CD4-positive, alpha-beta T cell treated with Interleukin-12 subunit alpha and Interleukin-12 subunit beta, for 1 hour (primary cell): ENCODE measurements at regions not wholly inside any gene's neighbourhood (a gene's known extent, or its start where the extent isn't known, plus 50 kb on each side); places are given as distances from the start of the nearest gene placed in this dataset.

Source experiments
- DNase-seq: peaks from one replicate; pipeline ENCODE4 v3.0.0-alpha.2; 2020

DNA sequence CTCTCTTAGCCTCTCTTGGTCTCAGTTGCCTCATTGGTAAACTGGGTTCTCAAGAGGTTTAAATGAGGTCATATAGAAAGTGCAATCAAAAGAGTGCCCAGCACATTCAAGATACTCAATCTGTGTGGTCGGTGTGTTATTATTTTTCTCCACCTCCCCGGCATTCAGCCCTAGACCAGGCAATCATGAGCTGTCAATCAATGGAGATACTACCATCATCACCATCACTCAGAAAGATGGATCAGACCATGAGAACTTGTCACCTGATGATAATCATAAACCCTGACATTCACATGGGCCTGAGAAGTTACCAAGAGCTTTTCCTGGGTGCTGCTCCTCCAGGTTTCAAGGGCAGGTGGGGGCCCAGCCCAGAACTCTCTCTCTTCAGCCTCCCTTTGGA is 166.1 kb downstream of the MN1 start:
- DNase-seq: no peak

DNA sequence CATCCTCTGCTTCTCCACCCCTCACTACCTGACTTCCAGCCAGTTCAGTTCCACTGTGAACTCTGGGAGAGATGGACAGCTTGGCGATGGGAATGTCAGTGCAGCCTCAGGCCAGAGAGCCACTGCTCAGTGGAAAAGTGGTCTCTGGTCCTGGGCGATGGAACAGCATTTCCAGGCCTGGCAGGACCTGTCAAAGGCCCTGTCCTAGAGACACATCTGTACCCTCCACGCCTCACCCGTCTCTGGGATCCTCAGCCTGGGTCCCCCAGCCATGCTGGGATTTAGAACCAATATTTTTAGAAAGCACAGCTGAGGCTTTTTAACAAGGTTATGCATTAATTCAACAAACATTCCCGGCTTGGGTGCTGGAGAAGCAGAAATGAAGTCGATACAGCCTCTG is 165.7 kb downstream of the MN1 start:
- no peak for DNase-seq

DNA sequence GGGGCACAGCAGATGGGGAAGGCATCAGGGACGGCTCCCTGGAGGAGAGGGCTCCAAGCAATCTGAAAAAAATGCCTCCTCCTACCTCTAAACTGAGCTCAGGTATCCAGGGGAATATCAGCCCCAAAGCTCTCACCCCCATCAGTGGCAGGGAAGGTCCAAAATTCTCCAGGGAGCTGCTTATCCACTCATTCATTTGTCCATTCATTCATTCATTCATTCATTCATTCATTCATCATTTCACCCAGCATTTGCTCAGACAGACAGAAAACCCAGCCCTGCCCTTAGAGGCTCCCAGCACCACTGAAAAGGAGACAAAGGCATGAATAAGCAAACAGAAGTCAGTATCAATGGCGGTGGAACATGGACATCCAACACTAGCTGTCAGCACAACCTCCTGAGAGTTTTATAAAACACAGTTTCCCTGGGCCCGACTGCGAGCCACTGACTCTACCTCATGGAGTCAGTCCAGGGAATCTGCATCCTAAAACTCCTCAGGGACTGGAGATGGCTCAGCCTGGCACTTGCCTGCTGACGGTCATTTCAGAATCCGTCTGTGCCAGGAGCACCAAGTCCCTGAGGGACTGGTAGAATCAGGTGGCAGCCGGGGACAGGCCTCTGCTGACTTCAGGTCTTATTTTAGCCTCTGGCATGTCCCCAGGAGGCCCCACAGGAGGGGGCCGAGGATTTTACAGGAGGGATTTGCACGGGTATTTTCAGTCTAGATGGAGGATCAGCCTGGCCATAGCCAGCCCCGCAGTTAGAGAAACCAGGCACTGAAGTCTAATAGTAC is 164.6 kb downstream of the MN1 start:
- no peak for DNase-seq

DNA sequence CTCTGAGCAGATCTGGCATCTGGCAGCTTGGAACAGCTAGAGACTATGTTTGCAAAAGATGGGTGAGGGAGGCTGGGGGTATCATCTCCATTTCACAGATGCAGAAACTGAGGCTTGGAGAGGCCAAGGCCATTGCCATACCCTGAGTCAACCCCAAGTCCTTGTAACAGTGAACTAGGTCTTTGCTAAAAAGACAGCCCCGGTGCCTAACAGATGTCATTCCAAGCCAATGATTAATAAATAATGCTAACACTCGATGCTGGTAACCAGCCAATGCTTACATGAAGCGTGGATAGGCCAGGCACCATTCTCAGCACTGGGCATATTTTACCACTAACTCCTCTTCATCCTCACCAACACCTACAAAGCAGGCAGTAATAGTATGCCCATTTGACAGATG is 164.0 kb downstream of the MN1 start:
- DNase-seq: no peak

DNA sequence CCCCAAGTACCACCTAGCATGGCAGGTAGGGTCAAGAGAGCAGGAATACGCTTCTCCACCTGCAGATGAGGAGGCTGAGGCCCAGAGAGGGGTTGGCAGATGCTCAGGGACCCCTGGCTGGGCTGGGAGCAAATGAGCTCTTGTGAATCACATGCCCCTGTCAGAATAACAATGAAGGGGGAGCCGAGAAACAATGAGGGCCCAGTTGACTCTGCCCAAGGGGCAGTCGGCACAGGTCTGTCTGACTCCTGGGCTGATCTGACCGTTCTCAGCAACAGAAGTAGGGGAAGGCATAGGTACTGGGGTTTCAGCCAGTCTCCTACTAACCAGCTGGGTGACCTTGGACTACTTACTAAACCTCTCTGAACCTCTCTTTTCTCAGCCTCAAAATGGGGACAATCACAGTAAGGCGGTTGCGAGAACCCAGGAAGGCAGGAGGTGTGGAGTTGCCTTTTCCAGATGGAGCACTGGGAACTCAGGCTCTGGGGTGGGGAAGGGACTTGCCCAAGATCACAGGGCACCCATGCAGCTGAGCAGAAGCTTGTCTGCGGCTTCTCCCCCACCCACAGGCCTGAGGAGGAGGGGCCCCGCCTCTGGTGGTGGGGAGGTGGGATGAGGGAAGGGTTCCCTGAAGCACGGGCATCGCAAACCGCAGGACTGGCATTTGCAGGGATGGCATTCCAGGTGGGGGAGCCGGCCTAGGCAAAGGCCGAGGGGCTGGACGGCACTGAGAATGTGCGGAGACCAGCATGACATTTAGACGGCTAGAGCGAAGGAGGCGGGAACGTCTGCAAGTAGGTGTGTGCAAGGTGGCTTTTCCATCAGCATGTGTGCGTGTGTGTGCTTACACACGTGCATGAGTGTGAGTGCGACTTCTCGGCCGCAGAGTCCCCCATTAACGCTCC is 163.0 kb downstream of the MN1 start:
- no peak for DNase-seq

DNA sequence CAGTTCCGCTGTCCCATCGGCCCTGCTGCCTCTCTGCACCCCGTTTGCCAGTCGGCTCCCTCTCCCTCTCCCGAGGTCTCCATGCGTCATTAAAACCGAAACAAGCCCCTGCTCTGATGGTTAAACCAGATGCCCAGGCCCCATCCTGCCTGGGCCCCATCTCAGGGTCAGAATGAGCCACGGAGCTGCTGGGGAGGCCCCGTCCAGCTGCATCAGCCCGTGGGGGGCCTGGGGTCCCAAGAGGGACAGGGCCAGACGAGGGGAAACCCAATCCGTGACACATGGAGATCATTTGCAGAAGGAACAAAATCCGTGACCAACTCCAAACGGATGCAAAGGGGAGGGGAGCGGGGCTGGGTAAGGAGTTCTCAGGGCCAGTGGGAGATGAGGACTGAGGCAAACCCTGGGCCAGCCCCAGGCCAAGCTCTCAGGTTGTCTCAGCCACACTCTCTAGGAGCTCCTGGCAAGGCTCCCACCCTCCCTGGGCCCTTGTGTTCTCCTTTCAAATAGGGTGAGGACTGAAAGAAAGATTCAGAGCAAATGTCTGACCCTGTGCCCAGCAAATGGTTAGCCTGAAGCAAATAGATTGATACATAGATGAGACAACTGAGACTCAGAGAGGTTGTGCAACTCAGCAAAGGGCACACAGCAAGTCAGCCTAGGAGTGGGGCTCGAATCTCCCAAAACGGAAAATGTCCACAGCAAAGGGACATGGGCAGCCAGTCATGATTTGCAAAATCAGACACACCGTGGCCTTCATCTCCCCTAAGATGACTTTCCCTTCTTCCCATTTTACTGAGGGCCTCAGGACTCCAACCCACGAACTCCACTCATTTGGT is 162.1 kb downstream of the MN1 start:
- DNase-seq: no peak

DNA sequence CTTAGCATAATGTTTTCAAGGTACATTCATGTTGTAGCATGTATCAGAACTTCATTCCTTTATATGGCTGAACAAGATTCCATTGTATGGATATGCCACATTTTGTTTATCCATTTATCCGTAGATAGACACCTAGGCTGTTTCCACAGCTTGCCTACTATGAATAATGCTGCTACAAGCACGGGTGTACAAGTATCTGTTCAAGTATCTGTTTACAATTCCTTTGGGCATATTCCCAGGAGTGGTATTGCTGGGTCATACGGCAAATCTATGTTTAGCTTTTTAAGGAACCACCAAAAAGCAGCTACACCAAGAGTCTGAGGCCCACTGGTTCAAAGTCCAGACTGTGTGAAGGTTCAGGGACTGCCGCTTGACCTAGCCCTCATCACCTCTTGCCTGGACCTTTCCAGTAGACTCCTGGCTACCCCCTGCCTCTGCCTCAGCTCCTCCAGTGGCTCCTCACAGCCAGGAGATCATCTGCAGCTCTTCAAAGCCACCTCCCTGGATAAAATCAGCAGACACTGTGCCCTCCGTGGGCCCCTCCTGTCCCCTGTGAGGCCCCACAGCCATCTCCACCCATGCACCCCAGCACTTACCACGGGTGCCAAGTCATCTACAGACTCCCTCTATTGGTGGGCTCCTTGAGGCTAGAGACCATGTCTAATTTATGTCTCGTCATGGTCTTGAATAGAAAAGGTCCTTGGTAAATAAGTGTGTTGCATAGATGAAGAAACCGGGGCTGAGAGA is 160.3 kb downstream of the MN1 start:
- no peak for DNase-seq

DNA sequence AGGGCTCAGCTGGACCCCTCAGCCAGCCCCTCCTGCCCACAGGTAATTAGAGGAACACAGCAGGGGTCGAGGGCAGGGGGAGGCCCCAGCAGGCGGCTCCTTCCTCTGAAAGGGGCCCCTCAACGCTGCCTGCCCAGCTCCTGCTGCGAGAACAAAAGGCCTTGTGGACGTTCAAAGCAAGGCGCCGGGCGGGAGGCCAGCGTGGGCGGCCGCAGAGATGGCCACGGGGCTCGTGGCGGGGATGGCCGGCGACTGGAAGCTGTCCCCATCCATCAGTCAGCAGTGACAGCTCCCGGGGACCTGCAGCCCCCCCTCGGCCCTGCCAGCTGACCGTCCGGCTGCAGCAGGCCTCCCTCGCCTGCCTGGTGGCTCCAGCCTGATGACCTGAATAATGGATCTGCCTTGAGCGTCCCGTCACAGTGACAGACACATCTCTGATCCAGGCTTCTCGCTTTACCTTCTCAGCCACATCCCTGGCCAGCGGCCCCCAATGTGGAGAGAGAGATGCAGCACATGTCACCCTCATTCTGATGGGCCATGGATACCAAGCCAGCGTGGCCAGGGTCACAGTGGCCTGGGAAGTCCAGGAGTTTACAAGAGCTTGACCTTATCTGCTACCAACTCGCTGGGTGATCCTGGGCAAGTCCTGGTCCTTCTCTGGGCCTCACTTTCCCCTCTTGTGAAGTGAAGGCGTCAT is 159.3 kb downstream of the MN1 start:
- no peak for DNase-seq

DNA sequence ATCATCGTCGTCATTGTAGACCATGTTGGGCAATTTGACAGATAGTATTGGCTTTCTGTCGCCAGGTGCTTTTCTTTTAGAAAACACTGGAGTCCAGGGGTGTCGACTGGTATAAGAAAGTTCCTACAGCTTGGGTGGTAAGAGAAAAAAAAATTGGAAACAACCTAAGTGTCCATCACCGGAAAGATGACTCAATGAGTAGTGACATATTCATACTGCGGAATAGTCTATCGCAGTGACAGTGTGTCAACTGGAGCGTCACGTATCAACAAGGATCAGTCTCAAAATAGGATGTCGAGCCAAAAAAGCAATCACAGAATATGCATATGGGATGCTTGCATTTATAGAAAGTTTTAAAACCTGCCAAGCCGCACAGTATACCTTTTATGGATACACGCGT is 157.6 kb downstream of the MN1 start:
- DNase-seq: no peak

DNA sequence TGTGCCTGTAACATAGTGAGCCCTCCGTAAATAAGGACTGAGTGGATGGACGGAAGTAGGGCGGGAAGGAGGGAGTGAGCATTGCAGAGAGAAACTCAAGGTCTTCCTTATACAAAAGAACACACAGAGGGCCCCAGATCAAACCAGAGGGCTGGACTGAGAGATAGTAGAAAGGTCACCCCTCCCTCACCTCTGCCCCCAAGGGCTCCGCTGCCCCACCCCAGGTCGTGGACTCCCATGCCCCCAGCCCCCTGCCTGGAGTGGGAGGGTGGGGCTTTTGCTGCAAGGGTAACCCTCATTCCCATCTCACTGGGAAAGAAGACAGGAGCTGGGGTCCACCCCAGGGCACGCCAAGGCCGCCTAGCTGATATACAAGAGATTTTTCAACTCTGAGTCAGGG is 157.0 kb downstream of the MN1 start:
- DNase-seq: no peak

DNA sequence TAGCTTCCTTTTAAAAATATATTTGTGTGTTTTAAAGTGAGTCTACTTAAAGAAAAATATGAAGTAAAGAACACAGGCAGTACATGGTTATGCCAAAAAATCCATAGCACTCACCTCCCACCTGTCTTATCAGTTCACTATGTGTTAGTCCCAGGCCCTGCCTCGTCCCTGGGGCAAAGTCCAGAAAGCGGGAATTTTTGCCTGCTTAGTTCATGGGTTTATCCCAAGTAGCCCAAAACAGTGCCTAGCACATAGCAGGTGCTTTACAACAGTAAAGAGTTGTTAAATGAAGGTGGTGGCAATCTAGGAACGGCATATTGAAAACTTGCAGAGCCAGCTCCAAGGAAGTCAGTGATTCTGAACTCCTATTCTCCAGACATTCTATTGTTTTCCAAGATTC is 154.0 kb downstream of the MN1 start:
- DNase-seq: no peak

DNA sequence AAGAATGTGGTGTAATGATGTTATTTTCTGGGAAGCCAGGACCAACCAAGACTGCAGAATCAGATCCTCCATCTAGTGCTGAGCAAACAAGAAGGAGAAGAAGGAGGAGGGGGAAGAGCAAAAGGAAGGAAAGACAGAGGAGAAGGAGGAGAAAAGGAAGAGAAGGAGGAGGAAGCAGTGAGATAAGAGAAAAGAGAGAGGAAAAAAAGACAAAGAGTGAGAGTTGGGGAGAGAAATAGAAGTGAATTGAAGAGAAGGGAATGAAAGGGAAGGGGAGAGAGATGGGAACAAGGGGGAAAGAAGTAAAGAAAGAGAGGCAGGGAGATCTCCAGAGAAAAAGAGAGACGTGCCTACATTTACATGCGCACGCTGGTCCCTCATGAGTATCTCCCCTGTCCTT is 153.5 kb downstream of the MN1 start:
- no peak for DNase-seq

DNA sequence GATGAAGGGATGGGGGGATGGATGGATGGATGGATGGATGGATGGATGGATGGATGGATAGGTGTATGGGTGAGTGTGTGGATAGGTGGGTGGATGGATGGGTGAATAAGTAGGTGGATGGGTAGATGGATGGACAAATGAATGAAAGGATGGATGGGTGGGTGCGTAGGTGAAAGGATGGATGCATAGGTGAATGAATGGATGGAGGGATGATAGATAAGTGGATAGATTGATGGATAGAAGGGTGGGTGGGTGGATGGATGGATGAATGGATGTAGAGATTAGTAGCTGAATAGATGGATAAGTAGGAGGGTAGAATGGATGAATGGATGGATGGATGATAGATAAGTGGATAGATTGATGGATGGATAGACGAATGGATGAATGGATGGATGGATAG is 152.7 kb downstream of the MN1 start:
- DNase-seq: no peak

DNA sequence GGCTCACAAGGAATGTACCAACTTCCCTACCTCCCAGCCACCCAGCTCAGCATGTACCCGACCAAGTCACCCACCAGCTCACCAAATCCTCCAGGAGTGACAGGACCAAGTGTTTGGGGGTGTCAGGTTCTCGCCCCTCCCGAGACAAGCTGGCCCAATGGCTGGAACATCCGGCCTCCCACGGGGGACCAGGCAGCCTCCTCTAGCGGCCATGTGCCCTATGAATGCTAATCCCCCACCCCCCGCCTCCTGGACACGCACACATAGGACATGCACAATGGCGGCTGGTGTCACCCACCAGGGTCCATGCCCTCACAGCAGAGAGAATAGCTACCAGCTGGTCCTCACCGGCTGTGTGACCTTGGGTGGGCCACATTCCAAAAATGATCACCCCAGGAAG is 151.0 kb downstream of the MN1 start:
- DNase-seq: no peak

DNA sequence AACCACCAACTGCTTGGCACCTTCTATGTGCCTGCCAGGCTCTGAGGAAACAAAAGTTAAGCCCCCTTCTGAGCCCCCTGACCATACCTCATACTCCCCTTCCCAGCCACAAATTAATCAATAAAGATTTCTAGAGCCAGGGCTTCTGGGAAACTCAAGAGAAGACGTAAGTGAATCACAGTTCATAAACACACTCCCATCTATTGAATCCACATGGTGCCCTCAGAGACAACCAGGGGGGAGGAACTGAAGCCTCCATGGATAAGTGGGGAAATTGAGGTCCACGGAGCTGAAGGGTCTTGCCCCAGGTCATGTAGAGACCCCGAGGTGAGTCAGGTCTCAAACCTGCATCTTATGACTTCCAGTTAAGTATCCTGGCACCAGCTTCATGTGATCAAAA is 150.6 kb downstream of the MN1 start:
- no peak for DNase-seq

DNA sequence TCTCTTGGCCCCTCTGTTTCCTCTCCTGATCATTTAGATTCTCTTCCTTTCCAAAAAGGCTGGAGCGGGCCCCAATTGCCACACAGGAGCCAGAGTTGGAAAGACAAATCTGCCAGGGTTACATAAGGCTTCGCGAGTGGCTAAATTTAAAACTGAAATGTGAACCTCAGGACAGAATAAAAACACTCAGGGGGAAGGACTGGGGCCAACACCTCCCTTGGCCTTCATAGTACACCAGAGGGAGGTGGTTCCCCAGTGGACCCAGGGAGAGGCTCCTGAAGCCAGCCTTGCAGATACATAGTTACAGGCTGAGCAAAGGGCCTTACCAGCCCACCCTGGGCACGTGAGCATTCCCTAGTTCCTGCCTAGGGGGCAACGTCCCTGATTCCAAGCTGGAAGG is 150.1 kb downstream of the MN1 start:
- DNase-seq: no peak

DNA sequence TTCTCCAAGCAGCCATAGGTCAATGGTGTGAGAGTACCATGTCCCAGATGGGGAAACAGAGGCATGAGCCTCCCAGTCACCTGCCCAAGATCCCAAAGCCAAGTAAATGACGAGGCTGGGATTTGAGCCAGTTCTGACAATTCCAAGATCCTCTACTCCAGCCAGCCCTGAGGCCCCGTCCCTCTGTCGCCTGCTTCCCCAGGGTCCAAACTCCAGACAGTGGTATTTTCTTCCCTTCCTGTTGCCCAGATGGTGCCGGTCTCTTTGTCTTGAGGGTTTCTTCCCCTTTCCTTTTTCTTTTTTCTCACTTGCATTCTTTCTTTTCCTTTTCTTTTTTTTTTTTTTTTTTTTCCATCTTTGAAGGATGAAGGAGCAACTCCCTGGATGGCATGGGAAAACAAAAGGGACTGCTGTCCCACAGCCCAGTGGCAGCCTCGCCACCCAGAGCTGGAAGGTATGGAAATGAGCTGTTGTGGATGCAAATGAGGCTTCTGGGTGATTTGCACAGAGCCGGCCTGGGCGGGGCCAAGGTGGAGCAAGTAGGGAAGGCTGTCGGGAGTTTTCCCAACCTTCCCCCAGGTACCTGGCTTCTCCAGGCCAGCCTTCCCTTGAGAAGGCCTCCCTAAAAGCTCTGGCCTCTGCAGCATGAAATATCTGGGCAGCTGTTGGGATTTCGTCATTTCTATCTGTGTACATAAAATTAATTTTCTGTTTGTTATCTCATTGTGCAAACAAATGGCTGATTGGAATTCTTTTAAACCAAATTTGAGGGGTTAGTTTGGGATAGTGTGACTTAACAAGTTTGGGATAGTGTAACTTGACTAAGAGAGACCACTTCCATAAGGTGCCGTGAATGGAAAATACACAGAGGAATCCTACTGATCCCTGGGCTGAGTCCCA is 146.8 kb downstream of the MN1 start:
- DNase-seq: no peak

DNA sequence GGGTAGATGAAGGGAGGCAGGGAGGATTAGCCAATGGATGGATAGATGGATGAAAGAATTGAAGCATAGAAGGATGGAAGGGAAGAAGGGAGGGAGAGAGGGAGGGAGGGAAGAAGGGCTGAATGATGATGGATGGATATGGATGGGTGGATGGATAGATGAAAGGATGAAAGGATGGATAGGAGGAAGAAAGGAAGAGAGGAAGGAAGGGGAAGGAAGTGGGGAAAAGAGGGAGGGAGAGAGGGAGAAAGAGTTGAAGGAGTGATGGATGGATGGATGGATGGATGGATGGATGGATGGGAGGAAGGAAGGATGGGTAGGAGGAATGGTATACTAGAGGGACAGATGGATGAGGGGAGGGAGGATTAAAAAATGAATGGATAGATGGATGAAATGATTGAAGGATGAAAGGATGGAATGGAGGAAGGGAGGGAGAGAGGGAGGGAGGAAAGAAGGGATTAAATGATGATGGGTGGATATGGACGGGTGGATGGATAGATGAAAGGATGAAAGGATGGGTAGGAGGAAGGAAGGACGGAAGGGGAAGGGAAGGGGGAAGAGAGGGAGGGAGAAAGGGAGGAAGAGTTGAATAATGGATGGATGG is 145.9 kb downstream of the MN1 start:
- no peak for DNase-seq

DNA sequence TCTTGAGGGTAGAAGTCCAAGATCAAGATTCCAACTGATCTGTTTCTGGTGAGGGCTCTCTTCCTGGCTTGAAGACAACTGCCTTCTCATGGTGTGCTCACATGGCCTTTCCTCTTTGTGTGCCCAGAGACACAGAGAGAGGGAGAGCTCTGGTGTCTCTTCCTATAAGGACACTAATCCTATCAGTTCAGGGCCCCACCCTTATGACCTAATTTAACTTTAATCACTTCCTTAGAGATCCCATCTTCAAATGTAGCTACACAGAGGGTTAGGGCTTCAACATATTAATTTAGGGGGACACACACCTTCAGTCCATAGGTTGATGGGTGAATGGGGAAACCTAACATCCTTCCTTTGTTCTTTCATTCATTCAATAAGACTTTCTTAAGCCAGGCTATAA is 144.6 kb downstream of the MN1 start:
- DNase-seq: no peak

DNA sequence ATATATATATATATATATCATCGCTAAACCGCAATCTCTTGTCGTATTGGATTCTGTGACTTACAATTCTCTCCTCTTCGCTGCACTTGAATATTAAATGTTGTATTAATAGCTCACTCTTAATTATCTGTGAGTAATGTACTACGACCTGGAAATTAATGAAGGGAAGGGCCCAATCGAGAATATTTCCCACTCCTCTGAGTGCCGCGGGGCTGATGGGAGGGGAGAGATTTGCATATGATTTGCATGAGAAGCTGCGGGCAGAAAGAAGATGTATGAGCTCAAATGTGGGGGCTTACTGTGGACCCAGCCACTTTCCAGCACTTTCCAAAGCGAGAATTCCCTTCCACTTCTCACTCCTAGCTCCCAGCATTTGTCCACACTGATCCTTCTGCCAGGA is 141.2 kb downstream of the MN1 start:
- no peak for DNase-seq
